ENCODE measurements at regions not wholly inside any gene's neighbourhood (a gene's known extent, or its start where the extent isn't known, plus 50 kb on each side); places are given as distances from the start of the nearest gene placed in this dataset.

GRCh38 chr20:57774111-57774880, 64.5 kb upstream of the PMEPA1 start:
- no peaks in the 10 kb centered on the region for H3K79me2 ChIP-seq (ENCODE audit: control insufficient read depth, insufficient read depth, low read length)
- TF ChIP-seq BCL11A (IDR thresholded peaks at IDR 0.05; ENCODE audit: low read depth, low read length): no peak
- TF ChIP-seq BRCA1 (IDR thresholded peaks at IDR 0.05; ENCODE audit: low read depth, low read length): no peak
- TF ChIP-seq CUX1 (IDR thresholded peaks at IDR 0.05; ENCODE audit: insufficient replicate concordance, low read depth, low read length): no peak
- TF ChIP-seq ZBTB11 (CRISPR knock-in tag; IDR thresholded peaks at IDR 0.05): no peak
- no peak for TF ChIP-seq POLR2AphosphoS5 (IDR thresholded peaks at IDR 0.05; ENCODE audit: low read length)
- TF ChIP-seq PML (IDR thresholded peaks at IDR 0.05; ENCODE audit: low read length): no peak
- TF ChIP-seq CREB1 (IDR thresholded peaks at IDR 0.05; ENCODE audit: low read depth): no peak
- no peaks in the 10 kb centered on the region for H4K20me1 ChIP-seq (ENCODE audit: control insufficient read depth, insufficient read depth)
- ATAC-seq (no peak), DNase-seq (ENCODE audit: low read depth, low spot score) (no peak), FAIRE-seq (no peak)
- ChIA-PET RAD21 (ENCODE audit: unreplicated experiment) (no interaction called here), POLR2A (no interaction called here), SMC1A (ENCODE audit: uncharacterized antibody, unreplicated experiment) (no interaction called here), CTCF (no interaction called here)
- H3K9ac ChIP-seq (ENCODE audit: control insufficient read depth, insufficient read depth, low read length): no peak overlapping the region
- no peaks in the 10 kb centered on the region for H3K9me3 ChIP-seq (replicated peaks; ENCODE audit: control insufficient read depth, insufficient read depth, low read length)
- intact Hi-C loops (cut with micrococcal nuclease; ENCODE audit: unreplicated experiment) (no loop called here), in situ Hi-C loops (cut with MboI) (no loop called here)
- no peaks in the 10 kb centered on the region for H3K4me1 ChIP-seq (ENCODE audit: control insufficient read depth, insufficient read depth, low read length)
- 22% methylated on average over 12 of the region's 12 CpGs for WGBS (ENCODE audit: insufficient coverage, insufficient replicate concordance, low lambda C conversion rate, missing lambda C conversion rate)
- no peak overlapping the region for H3K27ac ChIP-seq (ENCODE audit: control insufficient read depth, insufficient read depth)
- no peaks in the 10 kb centered on the region for H3K27me3 ChIP-seq (replicated peaks in 1 of 2; ENCODE audit: control insufficient read depth in 2 of 2, insufficient read depth in 2 of 2, low read length in 1 of 2)
- no peak overlapping the region for H3K4me2 ChIP-seq (ENCODE audit: control insufficient read depth, insufficient read depth)
- no TSS peak for BruUV-seq (replicated peaks)
- no peak overlapping the region for H2AFZ ChIP-seq (ENCODE audit: control insufficient read depth, low read depth, low read length)
- H3K36me3 ChIP-seq (ENCODE audit: control insufficient read depth in 2 of 2, insufficient read depth in 2 of 2, low read length in 1 of 2): no peaks in the 10 kb centered on the region
- H3K4me3 ChIP-seq: no peak overlapping the region

Measured in GM12878 (cell line).